C4-2B (cell line): ENCODE measurements at regions not wholly inside any gene's neighbourhood (a gene's known extent, or its start where the extent isn't known, plus 50 kb on each side); places are given as distances from the start of the nearest gene placed in this dataset.

Source experiments
- H3K27ac ChIP-seq: fragments of 450-650 bp; 2 replicates; pipeline ENCODE4 v1.5.1; 2017
- CTCF ChIP-seq: fragments of 450-650 bp; conservative IDR thresholded peaks from 2 replicates; pipeline ENCODE4 v1.5.1; 2017; ENCODE audit warnings: mild to moderate bottlenecking
- ZFX ChIP-seq: fragments of 450-650 bp; IDR thresholded peaks from 2 replicates; pipeline ENCODE4 v1.6.1; 2017

GRCh38 chr21:35268817-35269216 is 219.7 kb upstream of the RUNX1 start:
- TF ChIP-seq CTCF (no peak), ZFX (no peak)

GRCh38 chr21:35268261-35268660 is 219.2 kb upstream of the RUNX1 start:
- H3K27ac ChIP-seq, result no peak overlapping the region

More at GRCh38 chr21:35268817-35269216, 219.7 kb upstream of the RUNX1 start:
- no peak overlapping the region for H3K27ac ChIP-seq

GRCh38 chr21:35266546-35266945 is 217.4 kb upstream of the RUNX1 start:
- H3K27ac ChIP-seq, result no peak overlapping the region

More at GRCh38 chr21:35268261-35268660, 219.2 kb upstream of the RUNX1 start:
- no peak for TF ChIP-seq CTCF
- no peak for TF ChIP-seq ZFX

GRCh38 chr21:35265170-35265877 is 216.2 kb upstream of the RUNX1 start:
- no peak overlapping the region for H3K27ac ChIP-seq
- no peak for TF ChIP-seq CTCF
- no peak for TF ChIP-seq ZFX

More at GRCh38 chr21:35266546-35266945, 217.4 kb upstream of the RUNX1 start:
- TF ChIP-seq ZFX (no peak), CTCF (no peak)

GRCh38 chr21:35259457-35259856 is 210.4 kb upstream of the RUNX1 start:
- H3K27ac ChIP-seq, result no peak overlapping the region
- TF ChIP-seq ZFX (no peak), CTCF (no peak)

- no peak overlapping the region for H3K27ac ChIP-seq
- no peak for TF ChIP-seq CTCF
- TF ChIP-seq ZFX, result no peak
Observed at GRCh38 chr21:35258521-35258920, 209.4 kb upstream of the RUNX1 start.

GRCh38 chr21:35257413-35257812 is 208.3 kb upstream of the RUNX1 start:
- H3K27ac ChIP-seq, result no peak overlapping the region; the same call in 1 of the 2 replicates
- no peak for TF ChIP-seq ZFX
- no peak for TF ChIP-seq CTCF
